ENCODE measurements at regions not wholly inside any gene's neighbourhood (a gene's known extent, or its start where the extent isn't known, plus 50 kb on each side); places are given as distances from the start of the nearest gene placed in this dataset.

GRCh38 chr13:34322014-34322742 lies 504.2 kb downstream of the RFC3 start:
- no peaks in the 10 kb centered on the region for H3K36me3 ChIP-seq (ENCODE audit: control insufficient read depth, insufficient read depth, low read length)
- no peaks in the 10 kb centered on the region for H3K27me3 ChIP-seq (replicated peaks; ENCODE audit: control insufficient read depth, insufficient read depth, low read length)
- TF ChIP-seq CTCF (IDR thresholded peaks at IDR 0.05; ENCODE audit: insufficient read depth, low read length, poor library complexity, severe bottlenecking), result no peak
- DNase-seq (ENCODE audit: extremely low read depth, insufficient read length), result no peak
- no peak overlapping the region for H3K4me3 ChIP-seq (replicated peaks; ENCODE audit: low read depth, low read length)

DNA sequence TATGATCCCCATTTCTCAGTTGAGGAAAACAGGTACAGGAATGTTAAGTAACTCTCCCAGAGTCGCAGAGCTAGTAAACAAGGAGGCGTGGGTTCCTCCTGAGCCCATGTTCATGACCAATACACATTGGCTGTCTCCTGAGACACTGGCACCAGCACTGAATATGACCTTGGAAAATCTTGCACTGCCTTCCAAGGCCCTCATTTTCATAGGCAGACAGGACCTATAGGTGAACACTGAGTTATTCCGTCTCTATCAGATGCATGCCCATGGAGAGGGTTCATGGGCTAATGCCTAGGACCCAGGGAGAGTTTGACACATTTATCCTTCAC lies 504.8 kb downstream of the RFC3 start:
- H3K36me3 ChIP-seq (ENCODE audit: control insufficient read depth, insufficient read depth, low read length), result no peaks in the 10 kb centered on the region
- no peak for DNase-seq (ENCODE audit: extremely low read depth, insufficient read length)
- TF ChIP-seq CTCF (IDR thresholded peaks at IDR 0.05; ENCODE audit: insufficient read depth, low read length, poor library complexity, severe bottlenecking), result no peak
- H3K4me3 ChIP-seq (replicated peaks; ENCODE audit: low read depth, low read length), result no peak overlapping the region
- H3K27me3 ChIP-seq (replicated peaks; ENCODE audit: control insufficient read depth, insufficient read depth, low read length), result no peaks in the 10 kb centered on the region

GRCh38 chr13:34335014-34336007 lies 517.4 kb downstream of the RFC3 start:
- H3K27me3 ChIP-seq (replicated peaks; ENCODE audit: control insufficient read depth, insufficient read depth, low read length), result no peaks in the 10 kb centered on the region
- H3K36me3 ChIP-seq (ENCODE audit: control insufficient read depth, insufficient read depth, low read length), result no peaks in the 10 kb centered on the region
- H3K4me3 ChIP-seq (replicated peaks; ENCODE audit: low read depth, low read length), result no peak overlapping the region
- no peak for TF ChIP-seq CTCF (IDR thresholded peaks at IDR 0.05; ENCODE audit: insufficient read depth, low read length, poor library complexity, severe bottlenecking)
- no peak for DNase-seq (ENCODE audit: extremely low read depth, insufficient read length)

DNA sequence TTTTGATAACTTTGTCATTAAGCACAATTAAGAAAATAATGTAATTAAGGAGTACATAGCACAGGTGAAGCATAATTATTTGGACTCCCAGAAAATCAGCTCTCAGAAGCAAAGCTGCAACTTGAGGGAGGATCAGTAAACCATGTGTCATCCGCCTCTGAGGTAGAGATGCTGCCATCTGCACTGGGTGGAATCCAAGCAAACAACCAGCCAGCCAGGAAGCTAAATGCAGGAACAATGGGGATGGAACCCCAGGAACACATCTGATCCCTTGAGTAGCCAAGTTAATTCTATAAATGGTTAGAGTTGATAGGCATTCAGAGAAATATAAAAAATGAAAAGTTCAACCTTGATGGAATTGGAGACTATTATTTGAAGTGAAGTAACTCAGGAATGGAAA lies 520.2 kb downstream of the RFC3 start:
- H3K36me3 ChIP-seq (ENCODE audit: control insufficient read depth, insufficient read depth, low read length), result no peaks in the 10 kb centered on the region
- no peaks in the 10 kb centered on the region for H3K27me3 ChIP-seq (replicated peaks; ENCODE audit: control insufficient read depth, insufficient read depth, low read length)
- no peak for DNase-seq (ENCODE audit: extremely low read depth, insufficient read length)
- no peak overlapping the region for H3K4me3 ChIP-seq (replicated peaks; ENCODE audit: low read depth, low read length)
- no peak for TF ChIP-seq CTCF (IDR thresholded peaks at IDR 0.05; ENCODE audit: insufficient read depth, low read length, poor library complexity, severe bottlenecking)

GRCh38 chr13:34340534-34340933 lies 522.6 kb downstream of the RFC3 start:
- Histone ChIP-seq H3K36me3 (ENCODE audit: control insufficient read depth, insufficient read depth, low read length) (no peaks in the 10 kb centered on the region), H3K27me3 (replicated peaks; ENCODE audit: control insufficient read depth, insufficient read depth, low read length) (no peaks in the 10 kb centered on the region), H3K4me3 (replicated peaks; ENCODE audit: low read depth, low read length) (no peak overlapping the region)
- DNase-seq (ENCODE audit: extremely low read depth, insufficient read length), result no peak
- no peak for TF ChIP-seq CTCF (IDR thresholded peaks at IDR 0.05; ENCODE audit: insufficient read depth, low read length, poor library complexity, severe bottlenecking)
